ENCODE measurements at regions not wholly inside any gene's neighbourhood (a gene's known extent, or its start where the extent isn't known, plus 50 kb on each side); places are given as distances from the start of the nearest gene placed in this dataset.

DNA sequence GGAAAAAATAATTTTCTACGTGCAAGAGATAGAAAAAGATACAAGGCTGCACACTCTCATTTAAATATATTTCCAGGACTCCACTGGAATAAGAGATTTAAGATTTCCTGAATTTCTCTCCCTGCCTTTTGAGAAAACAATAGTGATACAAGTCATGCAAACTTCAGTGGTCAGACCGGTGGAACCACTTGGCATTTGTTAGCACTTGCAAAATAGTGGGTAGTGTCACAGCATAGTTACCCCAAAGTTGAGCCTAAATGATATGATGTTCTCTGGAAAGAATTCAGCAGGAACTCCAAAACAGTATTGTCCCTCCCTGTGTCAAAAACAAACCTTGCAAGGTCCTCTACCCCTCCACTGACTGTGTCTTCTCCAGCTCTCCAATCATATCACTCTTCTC is 102.3 kb downstream of the ANKRD50 start:
- TF ChIP-seq, protein P1, sequence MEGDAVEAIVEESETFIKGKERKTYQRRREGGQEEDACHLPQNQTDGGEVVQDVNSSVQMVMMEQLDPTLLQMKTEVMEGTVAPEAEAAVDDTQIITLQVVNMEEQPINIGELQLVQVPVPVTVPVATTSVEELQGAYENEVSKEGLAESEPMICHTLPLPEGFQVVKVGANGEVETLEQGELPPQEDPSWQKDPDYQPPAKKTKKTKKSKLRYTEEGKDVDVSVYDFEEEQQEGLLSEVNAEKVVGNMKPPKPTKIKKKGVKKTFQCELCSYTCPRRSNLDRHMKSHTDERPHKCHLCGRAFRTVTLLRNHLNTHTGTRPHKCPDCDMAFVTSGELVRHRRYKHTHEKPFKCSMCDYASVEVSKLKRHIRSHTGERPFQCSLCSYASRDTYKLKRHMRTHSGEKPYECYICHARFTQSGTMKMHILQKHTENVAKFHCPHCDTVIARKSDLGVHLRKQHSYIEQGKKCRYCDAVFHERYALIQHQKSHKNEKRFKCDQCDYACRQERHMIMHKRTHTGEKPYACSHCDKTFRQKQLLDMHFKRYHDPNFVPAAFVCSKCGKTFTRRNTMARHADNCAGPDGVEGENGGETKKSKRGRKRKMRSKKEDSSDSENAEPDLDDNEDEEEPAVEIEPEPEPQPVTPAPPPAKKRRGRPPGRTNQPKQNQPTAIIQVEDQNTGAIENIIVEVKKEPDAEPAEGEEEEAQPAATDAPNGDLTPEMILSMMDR (conservative IDR thresholded peaks at IDR 0.05 in 1 of 2, IDR thresholded peaks at IDR 0.05 in 1 of 2; ENCODE audit: low read depth in 1 of 2, low read length in 2 of 2), result no peak
- TF ChIP-seq EZH2 (IDR thresholded peaks at IDR 0.05; ENCODE audit: low read length, missing control alignments), result no peak

Measured in fibroblast of lung (primary cell).